ENCODE measurements at regions not wholly inside any gene's neighbourhood (a gene's known extent, or its start where the extent isn't known, plus 50 kb on each side); places are given as distances from the start of the nearest gene placed in this dataset.

- DNase-seq (ENCODE audit: low read depth in 2 of 2), result no peak
Measured at GRCh38 chr4:67122029-67122428, 423.3 kb downstream of the CENPC start.

- no peak for DNase-seq (ENCODE audit: low read depth in 2 of 2)
Measured at GRCh38 chr4:67120369-67120768, 424.9 kb downstream of the CENPC start.

- DNase-seq (ENCODE audit: low read depth in 2 of 2), result no peak
Measured at GRCh38 chr4:67109276-67109675, 436.0 kb downstream of the CENPC start.

GRCh38 chr4:67106861-67107460, 438.3 kb downstream of the CENPC start:
- no peak for DNase-seq (ENCODE audit: low read depth in 2 of 2)

GRCh38 chr4:67104145-67104544, 441.2 kb downstream of the CENPC start:
- no peak for DNase-seq (ENCODE audit: low read depth in 2 of 2)

GRCh38 chr4:67103001-67103747, 442.1 kb downstream of the CENPC start:
- DNase-seq (ENCODE audit: low read depth in 2 of 2), result no peak

- no peak for DNase-seq (ENCODE audit: low read depth in 2 of 2)
Measured at GRCh38 chr4:67101612-67102011, 443.7 kb downstream of the CENPC start.

GRCh38 chr4:67092351-67092750, 453.0 kb downstream of the CENPC start:
- no peak for DNase-seq (ENCODE audit: low read depth in 2 of 2)

GRCh38 chr4:67091673-67092072, 453.6 kb downstream of the CENPC start:
- no peak for DNase-seq (ENCODE audit: low read depth in 2 of 2)

- no peak for DNase-seq (ENCODE audit: low read depth in 2 of 2)
Measured at GRCh38 chr4:67087897-67088296, 457.4 kb downstream of the CENPC start.

GRCh38 chr4:67084783-67085182, 460.5 kb downstream of the CENPC start:
- DNase-seq (ENCODE audit: low read depth in 2 of 2), result no peak

- no peak for DNase-seq (ENCODE audit: low read depth in 2 of 2)
Measured at GRCh38 chr4:67083496-67083895, 461.8 kb downstream of the CENPC start.

- no peak for DNase-seq (ENCODE audit: low read depth in 2 of 2)
Measured at GRCh38 chr4:67082746-67083145, 462.6 kb downstream of the CENPC start.

- no peak for DNase-seq (ENCODE audit: low read depth in 2 of 2)
Measured at GRCh38 chr4:67080046-67080557, 465.2 kb downstream of the CENPC start.

- no peak for DNase-seq (ENCODE audit: low read depth in 2 of 2)
Measured at GRCh38 chr4:67071641-67072040, 473.7 kb downstream of the CENPC start.

GRCh38 chr4:67055319-67055718, 490.0 kb downstream of the CENPC start:
- no peak for DNase-seq (ENCODE audit: low read depth in 2 of 2)

GRCh38 chr4:67054896-67055295, 490.4 kb downstream of the CENPC start:
- DNase-seq (ENCODE audit: low read depth in 2 of 2), result no peak

GRCh38 chr4:67052814-67053675, 492.3 kb downstream of the CENPC start:
- no peak for DNase-seq (ENCODE audit: low read depth in 2 of 2)

- DNase-seq (ENCODE audit: low read depth in 2 of 2), result no peak
Measured at GRCh38 chr4:67051000-67051789, 494.1 kb downstream of the CENPC start.

GRCh38 chr4:67049446-67049845, 495.9 kb downstream of the CENPC start:
- DNase-seq (ENCODE audit: low read depth in 2 of 2), result no peak

GRCh38 chr4:67048530-67048929, 496.8 kb downstream of the CENPC start:
- DNase-seq (ENCODE audit: low read depth in 2 of 2), result no peak

- no peak for DNase-seq (ENCODE audit: low read depth in 2 of 2)
Measured at GRCh38 chr4:67040315-67040714, 505.0 kb downstream of the CENPC start.

All from stimulated activated CD8-positive, alpha-beta memory T cell treated with anti-CD3 and anti-CD28 coated beads, Interleukin-7, amount 100 ng/mL, for 1 hour (primary cell).